GM21526 (cell line): ENCODE measurements at regions not wholly inside any gene's neighbourhood (a gene's known extent, or its start where the extent isn't known, plus 50 kb on each side); places are given as distances from the start of the nearest gene placed in this dataset.

ENCODE experiments used
- ATAC-seq: cut with Tn5 transposase; IDR thresholded peaks from one replicate; pipeline ENCODE4 v1.9.1; 2021; ENCODE audit warnings: moderate library complexity; ENCODE audit not compliant: unreplicated experiment, low FRiP score

GRCh38 chr1:4396551-4396950 lies 257.9 kb upstream of the AJAP1 start:
- no peak for ATAC-seq

- ATAC-seq, result no peak
These were observed 257.2 kb upstream of the AJAP1 start for GRCh38 chr1:4397196-4397595.

- no peak for ATAC-seq
These were observed 252.4 kb upstream of the AJAP1 start for GRCh38 chr1:4402032-4402431.

GRCh38 chr1:4404854-4405590 lies 249.4 kb upstream of the AJAP1 start:
- ATAC-seq, result no peak

- no peak for ATAC-seq
These were observed 246.6 kb upstream of the AJAP1 start for GRCh38 chr1:4407851-4408250.

GRCh38 chr1:4408380-4408779 lies 246.0 kb upstream of the AJAP1 start:
- no peak for ATAC-seq

GRCh38 chr1:4411862-4412261 lies 242.5 kb upstream of the AJAP1 start:
- no peak for ATAC-seq

- ATAC-seq, result no peak
These were observed 238.9 kb upstream of the AJAP1 start for GRCh38 chr1:4415476-4415875.

GRCh38 chr1:4416189-4416588 lies 238.2 kb upstream of the AJAP1 start:
- ATAC-seq, result no peak

GRCh38 chr1:4418021-4418420 lies 236.4 kb upstream of the AJAP1 start:
- ATAC-seq, result no peak

GRCh38 chr1:4421986-4422385 lies 232.4 kb upstream of the AJAP1 start:
- no peak for ATAC-seq

GRCh38 chr1:4422504-4423289 lies 231.7 kb upstream of the AJAP1 start:
- no peak for ATAC-seq

GRCh38 chr1:4424254-4424653 lies 230.2 kb upstream of the AJAP1 start:
- no peak for ATAC-seq

- ATAC-seq, result no peak
These were observed 229.6 kb upstream of the AJAP1 start for GRCh38 chr1:4424766-4425165.

GRCh38 chr1:4425892-4426291 lies 228.5 kb upstream of the AJAP1 start:
- ATAC-seq, result no peak

- no peak for ATAC-seq
These were observed 225.7 kb upstream of the AJAP1 start for GRCh38 chr1:4428711-4429110.

GRCh38 chr1:4430406-4431365 lies 223.7 kb upstream of the AJAP1 start:
- no peak for ATAC-seq

GRCh38 chr1:4431491-4431890 lies 222.9 kb upstream of the AJAP1 start:
- no peak for ATAC-seq

GRCh38 chr1:4433075-4433474 lies 221.3 kb upstream of the AJAP1 start:
- ATAC-seq, result no peak

GRCh38 chr1:4444086-4444485 lies 210.3 kb upstream of the AJAP1 start:
- ATAC-seq, result no peak
